HG02970 (cell line): ENCODE measurements at regions not wholly inside any gene's neighbourhood (a gene's known extent, or its start where the extent isn't known, plus 50 kb on each side); places are given as distances from the start of the nearest gene placed in this dataset.

ENCODE experiments used
- ATAC-seq: cut with Tn5 transposase; IDR thresholded peaks from one replicate; pipeline ENCODE4 v1.9.1; 2021; ENCODE audit warnings: mild to moderate bottlenecking, moderate library complexity, moderate number of reproducible peaks; ENCODE audit not compliant: unreplicated experiment, low FRiP score

DNA sequence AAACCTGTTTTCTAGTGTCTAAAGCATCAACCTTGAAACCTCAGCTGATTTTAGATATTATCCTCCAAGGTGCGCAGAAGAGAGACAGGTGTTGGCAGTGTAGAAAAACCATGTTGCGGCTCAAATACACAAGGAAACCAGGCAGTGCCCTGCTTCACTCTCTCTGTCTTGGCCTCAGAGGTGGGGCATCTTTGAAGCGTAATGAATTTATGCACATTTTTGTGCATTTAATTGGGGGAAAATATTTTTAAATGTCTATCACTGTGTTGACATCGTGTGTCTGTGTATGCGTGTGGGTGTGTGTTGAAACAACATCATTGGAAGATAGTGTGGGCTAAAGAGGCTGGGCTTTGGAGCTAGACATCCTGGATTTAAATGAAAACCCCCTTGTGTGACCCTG is 334.0 kb upstream of the CHD6 start:
- ATAC-seq: no peak

DNA sequence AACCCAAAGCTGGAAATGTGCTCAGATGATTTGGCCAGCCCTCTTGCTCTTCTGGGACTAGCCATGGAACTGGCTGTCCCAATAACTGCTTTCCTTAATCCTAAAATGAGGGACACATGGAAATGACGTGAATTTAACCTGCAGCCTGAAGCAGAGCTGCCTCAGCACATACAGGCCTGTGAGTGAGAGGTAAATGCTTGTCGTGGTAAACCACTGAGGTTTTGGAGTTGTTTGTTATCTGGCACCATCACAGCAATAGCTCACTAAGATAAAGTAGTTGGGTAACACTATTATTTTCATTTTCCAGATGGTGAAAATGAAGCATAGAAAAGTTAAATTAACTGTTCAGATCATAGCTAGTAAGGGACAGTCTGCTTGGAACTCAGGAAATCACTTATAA is 333.4 kb upstream of the CHD6 start:
- no peak for ATAC-seq

DNA sequence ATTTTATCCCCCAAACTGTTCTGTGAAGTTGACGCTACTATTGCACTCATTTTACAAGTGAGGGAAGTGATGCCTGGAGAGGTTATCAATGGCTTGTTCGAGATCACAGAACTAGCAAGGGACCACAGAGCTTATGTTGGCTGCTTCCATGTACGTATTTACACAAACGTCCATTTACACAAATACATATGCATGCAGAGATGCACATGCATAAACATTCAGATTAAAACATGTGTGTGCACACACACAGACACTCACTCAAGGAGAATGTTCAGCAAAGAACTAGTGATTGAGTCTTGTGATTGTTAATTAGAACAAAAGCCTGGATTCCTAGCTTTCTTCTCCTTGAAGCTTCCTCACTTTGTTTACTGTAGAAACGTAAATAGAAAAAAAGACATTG is 321.5 kb upstream of the CHD6 start:
- no peak for ATAC-seq

DNA sequence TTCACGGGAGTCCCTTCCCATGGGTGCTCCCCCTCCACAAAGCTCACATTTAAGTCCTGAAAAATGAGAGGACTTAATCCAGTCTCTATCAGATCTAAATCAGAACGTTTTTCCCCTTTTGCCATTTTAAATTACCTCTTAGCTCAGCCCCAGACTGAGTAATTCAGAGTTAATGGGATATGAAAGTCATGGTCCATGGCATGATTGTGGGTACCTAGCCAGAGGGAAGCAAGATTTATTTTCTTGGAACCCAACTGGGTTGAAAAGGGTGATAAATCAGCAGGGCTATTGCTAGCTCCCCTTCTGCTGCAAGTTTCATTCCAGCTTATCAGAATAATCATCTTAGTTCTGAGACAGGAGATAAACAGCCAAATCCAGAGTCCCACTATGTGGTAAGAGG is 320.2 kb upstream of the CHD6 start:
- no peak for ATAC-seq

DNA sequence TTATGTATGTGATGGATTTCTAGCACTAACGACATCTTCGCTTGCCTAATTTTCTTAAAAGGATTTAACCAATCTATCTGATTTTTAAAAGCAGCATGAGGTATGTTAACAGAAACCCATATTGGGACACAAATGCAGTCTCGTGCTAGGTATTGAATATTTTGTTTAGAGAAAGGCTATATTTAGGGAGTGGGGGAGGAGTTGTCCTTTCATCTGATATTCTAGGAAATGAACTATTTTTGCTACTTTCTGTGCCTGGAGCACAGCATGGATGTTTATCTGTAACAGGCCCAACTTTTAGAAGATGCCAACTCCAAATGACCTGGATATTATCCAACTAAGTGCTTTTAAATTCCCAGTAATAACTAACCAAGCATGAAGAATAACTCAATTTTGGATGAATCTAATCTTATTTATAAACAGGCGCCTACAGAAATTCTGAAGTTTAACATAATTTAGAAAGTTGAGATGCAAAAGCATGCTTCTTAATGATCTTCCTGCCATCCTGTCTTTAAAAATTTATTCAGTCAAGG is 317.1 kb upstream of the CHD6 start:
- ATAC-seq: no peak

DNA sequence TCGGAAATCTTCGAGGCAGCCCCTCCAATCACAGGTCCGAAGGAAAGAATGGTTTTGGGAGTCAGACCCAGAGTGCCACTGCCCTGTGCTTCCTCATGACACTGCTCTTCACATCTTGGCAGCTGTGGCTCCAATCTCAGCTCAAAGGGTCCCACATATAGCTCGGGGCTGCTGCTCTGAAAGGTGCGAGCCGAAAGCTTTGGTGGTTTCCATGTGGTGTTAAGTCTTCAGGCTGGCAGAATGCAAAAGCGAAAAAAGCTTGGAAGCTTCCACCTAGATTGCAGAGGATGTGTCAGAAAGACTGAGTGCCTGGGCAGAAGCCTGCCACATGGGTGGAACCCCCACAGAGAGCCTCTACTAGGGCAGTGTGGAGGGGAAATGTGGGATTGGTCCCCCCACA is 314.3 kb upstream of the CHD6 start:
- no peak for ATAC-seq

DNA sequence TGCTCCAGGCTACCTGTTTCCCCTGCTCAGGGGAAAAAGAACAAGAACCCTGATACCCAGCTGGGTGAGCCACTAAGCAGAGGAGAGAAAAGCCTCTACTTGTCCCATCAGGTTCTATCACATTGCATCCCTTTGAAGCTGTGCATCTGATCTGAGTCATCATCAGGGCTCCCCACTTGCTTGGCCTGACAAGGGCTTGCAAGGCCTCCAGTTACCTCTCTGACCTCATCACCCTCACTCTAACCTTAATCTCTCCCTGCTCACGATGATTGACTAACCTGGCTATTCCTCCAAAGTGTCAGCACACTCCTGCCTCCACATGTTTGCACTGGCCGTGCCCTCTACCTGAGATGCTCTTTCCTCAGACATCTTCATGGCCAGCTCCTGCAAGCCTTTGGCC is 309.5 kb upstream of the CHD6 start:
- ATAC-seq: no peak

DNA sequence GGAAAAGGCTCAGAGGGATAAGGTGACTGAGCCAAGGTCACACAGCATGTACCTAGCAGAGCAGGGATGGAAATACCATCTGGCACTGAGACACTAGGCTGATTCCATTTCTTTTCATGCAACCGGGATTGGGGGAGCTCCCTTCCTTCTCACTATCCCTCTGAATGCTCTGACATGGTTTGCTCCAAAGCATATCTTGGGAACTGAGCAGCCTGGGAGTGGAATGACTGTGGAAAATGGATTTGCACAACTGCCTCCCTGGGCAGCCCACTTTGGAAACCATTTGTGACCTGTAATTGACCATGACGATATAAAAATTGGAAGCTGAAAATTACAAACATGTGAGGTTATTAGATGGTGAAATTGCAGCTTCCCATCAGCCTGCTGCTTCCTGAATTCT is 309.0 kb upstream of the CHD6 start:
- ATAC-seq: no peak

DNA sequence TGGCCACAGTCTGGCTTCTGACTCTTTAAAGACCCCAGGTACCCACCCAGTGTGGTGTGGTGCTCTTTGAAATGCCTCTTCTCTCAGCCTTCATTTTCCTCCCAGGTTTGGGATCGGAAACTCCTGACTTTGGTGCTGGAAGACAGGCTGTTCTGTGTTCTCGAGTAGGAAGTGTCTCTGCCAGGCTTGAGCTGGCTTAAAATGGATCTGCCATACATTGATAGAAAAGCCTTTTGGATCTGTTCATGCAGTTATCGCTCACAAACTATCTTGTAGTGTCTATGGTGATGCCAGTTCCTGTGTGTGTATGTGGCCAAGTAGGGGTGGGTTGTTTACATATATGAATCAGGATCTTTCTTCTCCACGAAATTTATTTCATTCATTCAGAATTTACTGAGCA is 307.3 kb upstream of the CHD6 start:
- no peak for ATAC-seq

DNA sequence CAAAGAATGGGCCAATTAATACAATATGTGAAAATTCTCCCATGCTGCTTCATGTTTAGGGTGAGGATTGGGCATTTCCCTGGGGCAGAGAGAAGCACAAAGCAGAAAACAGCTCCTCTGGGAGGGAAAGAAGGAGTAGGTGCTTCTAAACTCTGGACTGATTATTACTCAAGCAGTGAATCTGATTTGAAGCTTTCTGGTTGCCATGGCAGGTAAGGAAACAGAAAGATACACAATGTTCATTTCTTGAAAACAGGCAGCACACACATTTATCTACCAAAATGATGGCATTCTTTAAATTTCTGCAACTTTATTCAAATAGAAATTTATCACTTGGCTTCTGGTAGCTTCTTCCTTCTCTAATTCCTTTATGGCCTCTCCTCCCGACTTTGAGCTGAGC is 305.4 kb upstream of the CHD6 start:
- no peak for ATAC-seq

DNA sequence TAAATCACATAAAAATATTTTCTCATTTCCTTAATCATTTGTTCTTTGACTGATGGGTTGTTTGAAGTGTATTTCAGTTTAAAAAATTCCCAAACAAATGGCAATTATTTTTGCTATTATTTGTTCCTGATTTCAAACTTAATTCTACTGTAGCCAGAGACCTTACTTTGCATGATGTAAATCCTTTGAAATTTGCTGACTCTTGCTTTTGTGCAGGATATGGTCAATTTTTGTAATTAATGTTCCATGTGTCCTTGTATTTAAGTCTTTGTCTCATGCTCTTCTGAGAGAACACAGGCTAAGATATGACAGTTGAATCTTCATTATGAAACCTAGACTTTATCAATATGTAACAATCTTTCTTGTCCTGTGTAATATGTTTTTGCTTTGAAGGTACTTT is 295.0 kb upstream of the CHD6 start:
- ATAC-seq: no peak

DNA sequence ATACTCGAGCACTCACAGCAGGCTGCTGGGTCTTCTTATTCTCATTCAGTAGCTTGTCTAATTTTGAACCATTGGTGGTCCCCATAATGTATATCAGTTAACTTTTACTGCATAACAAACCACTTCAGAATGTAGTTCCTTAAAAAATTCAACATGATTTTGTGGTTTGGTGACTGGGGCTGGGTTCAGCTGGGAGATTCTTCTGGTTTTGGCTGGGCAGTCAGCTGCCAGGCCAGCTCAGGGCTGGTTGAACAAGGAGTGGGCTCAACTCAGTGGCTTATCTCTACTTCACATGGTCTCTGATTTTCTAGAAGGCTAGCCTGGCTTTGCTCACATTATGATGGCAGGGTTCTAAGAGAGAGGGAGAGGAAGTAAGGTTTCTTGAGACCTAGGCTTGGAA is 292.4 kb upstream of the CHD6 start:
- no peak for ATAC-seq

DNA sequence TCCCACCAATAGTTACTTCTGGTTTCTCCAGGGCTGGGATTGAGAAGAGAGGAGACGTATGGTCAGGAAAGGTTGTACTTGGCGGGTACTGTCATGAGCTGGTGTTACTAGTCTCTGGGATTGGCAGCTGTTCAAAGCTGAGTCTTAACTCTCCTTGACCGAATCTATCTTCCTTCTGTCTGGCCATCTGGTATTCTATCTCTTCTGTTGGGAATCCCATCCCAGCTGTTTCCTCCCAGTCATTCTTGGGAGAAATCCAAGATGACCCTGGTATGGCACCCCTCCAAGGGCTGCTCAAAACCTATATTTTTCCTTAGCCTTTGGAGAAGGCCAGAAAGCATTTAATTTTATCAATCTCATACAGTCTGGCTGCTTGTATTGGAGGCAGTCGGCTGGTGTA is 287.0 kb upstream of the CHD6 start:
- ATAC-seq: no peak

DNA sequence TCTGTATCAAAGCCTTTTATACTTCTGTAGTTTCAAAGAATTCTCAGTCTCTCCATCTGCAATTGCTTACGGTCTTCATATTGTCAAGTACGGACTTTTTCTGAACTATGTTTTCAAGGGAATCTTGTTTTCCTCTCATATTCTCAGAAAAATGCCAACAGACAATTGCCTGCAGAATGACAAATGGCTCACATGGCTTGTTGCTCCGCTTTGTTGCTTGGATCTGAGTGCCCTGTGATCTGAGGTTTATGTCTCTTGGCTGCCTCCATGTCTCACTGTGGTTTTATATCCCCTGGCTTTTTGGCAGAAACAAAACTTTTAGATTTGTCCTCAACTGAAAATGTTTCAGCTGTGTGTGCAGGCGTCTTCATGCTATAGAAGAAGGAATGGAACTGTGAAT is 285.4 kb upstream of the CHD6 start:
- ATAC-seq: no peak

DNA sequence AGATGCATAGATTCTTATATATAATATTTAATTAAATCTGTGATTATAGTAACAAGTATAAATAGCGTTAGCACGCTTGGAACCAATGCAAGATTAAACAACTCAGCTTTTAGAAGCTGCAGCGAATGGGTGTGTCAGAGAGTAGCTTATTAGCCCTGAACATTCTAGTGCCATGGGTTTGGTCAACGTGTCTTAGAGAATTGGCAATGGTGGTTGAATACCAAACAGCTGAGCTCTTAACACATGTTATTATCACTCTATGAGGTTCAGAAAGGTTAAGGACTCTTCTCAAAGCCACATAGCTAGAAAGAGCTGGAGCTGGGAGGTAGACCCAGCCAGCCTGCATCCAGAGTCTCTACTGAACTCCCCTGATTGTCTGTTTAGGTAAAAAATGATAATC is 284.2 kb upstream of the CHD6 start:
- no peak for ATAC-seq

DNA sequence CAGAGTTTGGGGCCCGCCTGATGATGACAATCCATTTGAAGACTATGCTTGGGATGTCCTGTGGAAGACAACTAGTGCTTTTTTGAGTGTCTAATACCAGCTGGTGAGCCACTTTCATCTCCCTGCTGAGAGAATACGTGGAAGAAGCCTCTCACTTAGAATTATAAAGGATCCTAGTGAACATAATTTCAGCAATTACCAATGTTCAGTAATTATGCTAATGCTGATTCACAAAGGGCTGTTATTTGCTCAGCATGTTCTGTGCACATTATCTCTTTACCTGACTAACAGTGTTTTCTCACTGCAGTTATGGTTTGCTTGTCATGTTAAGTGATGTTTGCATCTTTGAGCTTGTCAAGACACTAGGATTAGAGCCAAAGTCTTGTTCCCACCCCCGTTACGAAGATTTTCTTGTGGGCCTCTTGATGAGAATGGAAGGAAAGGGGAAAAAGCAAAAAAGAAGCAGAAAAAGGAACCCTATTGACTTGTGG is 282.1 kb upstream of the CHD6 start:
- ATAC-seq: no peak

DNA sequence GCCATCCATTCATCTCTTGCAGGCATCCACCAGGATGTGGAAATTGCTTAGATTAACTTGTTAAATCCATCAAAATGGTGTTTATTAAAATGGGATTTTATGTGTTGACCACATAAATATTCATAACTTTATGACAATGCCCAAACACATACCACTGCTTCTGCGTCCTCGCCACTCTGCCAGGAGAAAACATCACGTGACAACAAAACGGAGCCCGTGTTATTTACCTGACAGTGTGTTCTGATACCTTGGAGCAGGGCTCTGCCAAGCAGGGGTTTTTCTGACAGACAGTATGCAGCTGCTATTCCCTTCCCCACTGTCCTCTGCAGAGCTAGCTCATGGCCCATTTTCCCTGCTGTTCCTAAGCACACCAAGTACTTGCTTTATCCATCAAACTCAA is 279.5 kb upstream of the CHD6 start:
- ATAC-seq: no peak

DNA sequence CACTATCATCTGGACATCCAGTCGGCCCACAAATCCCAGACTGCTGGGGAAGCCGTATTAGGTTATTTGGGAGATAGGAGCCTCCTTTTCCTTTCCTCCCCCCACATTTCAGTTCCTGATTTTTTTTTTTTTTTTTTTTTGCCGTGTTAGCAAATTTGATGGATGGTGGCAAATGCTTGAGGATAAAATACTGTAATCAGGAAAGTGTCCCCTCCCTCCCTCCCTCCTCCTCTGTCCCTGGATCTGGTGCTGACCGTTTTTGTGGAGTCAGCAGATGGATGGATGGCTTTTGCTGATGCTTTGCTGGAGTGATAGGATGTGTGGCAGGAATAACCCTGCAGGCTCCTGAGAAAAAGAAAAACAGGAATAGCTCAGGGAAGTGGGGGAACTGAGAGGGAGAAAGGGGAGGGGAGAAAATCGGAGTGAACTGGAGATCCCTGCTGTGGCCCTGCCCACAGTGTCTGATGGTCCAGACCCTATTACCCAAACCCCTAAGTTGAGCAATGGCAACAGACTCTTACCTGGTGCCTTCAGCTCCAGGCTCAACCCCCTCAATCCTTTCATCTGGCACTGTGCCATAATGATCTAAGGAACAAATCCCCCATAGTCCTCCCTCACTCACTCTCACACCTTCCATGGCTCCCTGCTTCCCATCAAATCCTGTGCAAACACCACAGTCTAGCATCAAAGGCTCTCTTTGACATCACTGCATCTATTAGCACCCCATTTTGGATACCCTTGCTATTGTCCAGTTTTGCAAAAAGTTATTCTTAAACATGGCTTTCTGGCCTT is 277.3 kb upstream of the CHD6 start:
- no peak for ATAC-seq

DNA sequence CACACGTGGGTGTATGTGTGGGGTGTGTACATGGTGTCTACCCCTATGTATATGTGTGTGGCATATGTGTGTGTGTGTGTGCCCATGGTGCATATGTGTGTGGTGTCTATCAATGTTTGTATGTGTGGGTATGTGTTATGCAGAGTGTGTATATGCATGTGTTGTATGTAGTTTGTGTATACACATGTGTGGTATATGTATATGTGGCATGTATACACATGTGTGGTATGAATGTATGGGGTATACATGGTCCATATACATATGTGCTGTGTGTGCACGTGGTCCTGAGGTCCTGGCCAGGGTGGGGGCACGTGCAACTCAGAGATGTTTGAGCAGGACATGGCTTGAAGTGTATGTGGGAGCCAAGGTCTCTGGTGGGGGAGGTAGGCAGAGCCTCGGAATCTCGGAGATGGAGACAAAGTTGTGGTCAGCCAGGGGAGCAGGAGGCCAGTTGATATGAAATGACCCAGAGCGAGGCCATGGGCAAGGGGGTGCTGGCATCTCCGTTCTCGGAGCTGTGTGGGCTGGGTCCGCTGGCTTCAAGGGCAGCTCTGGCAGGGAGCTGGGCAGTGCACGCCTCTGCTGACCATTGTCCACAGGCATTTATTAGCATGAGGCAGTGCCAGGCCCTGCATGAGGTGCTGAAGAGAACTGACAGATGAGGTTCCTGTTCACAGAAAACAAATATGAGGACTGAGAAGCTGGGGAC is 276.2 kb upstream of the CHD6 start:
- ATAC-seq: no peak

DNA sequence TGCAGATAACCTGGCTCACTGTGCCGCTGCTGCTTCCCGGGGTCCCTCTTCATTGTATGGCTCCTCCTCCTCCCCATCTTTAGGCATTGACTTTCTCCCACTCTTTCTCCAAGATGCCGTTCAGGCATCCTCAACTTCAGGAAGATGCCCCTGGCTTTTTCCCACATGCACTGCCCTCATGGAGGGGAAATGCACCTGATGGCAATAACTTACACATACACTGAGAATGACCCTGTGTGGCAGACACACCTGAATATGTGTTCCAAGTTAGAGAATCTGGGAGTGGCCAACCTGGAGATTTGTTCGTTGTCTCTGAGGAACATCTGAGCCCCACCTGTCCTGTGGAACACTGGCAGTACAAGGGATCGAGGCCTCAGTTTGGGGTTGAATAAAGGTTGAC is 273.9 kb upstream of the CHD6 start:
- no peak for ATAC-seq

DNA sequence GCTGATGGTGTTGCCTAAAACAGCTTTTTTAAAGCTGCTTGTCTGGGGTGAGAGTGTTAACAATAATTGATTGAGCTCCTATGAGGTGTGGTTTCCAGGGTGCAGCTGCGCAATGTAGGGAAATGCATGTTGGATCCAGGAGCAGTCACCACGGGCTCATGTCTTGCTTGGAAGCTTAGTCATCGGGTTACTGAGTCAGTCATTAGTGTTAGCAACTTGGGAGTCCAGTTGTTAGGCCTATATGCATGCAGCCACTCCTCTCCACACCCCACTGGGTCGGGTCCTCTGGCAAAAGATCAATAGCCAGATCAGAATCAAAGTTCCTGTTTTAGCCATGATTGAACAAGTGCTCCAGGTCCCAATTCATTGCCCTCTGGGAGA is 271.7 kb upstream of the CHD6 start:
- ATAC-seq: no peak
